Suprapubic skin (tissue), 4 donors: ENCODE measurements at regions not wholly inside any gene's neighbourhood (a gene's known extent, or its start where the extent isn't known, plus 50 kb on each side); places are given as distances from the start of the nearest gene placed in this dataset.

Experiments
- EP300 ChIP-seq: sonication (generic); formaldehyde crosslinking; IDR thresholded peaks from one replicate; pipeline ENCODE4 v1.6.1; 2017; ENCODE audit warnings: antibody characterized with exemption
- POLR2A ChIP-seq, 2 donors: fragments of 450-650 bp; IDR thresholded peaks; one replicate each; pipeline ENCODE4 v1.6.1; 2017; ENCODE audit warnings: antibody characterized with exemption in 2 of 2, mild to moderate bottlenecking in 2 of 2, moderate library complexity in 2 of 2
- POLR2AphosphoS5 ChIP-seq, 3 donors: sonication (generic); formaldehyde crosslinking; IDR thresholded peaks; one replicate each; pipeline ENCODE4 v1.6.1; 2017; ENCODE audit warnings: antibody characterized with exemption in 3 of 3
- TF ChIP-seq, protein P1 (sequence below), 2 donors: fragments of 200-600 bp in 1 of 2; fragments of 450-650 bp in 1 of 2; sonication (generic) in 1 of 2; IDR thresholded peaks; one replicate each; pipeline ENCODE4 v1.5.1; 2016 to 2019; ENCODE audit warnings: antibody characterized with exemption in 2 of 2, mild to moderate bottlenecking in 1 of 2, moderate library complexity in 1 of 2

DNA sequence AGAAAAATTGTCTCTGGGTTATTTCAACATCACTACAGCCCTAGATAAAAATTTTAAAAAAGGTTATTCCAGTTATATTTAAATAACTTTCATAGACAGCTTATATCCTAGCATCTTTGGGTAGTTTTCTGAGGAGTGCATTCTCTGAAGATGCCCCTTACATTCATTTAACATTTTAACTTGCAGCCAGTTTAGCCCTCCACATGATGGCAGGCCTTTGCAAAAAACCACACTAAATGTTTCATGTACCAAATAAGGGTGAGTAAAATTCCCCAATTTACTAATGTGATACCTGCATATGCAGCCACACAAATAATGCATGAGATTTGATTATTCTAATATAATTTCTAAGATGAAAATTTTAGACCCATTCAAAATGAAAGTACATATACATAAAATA is 108.4 kb upstream of the ZWINT start:
- no peak for TF ChIP-seq POLR2A (IDR thresholded peaks at IDR 0.05)
- TF ChIP-seq, protein P1, sequence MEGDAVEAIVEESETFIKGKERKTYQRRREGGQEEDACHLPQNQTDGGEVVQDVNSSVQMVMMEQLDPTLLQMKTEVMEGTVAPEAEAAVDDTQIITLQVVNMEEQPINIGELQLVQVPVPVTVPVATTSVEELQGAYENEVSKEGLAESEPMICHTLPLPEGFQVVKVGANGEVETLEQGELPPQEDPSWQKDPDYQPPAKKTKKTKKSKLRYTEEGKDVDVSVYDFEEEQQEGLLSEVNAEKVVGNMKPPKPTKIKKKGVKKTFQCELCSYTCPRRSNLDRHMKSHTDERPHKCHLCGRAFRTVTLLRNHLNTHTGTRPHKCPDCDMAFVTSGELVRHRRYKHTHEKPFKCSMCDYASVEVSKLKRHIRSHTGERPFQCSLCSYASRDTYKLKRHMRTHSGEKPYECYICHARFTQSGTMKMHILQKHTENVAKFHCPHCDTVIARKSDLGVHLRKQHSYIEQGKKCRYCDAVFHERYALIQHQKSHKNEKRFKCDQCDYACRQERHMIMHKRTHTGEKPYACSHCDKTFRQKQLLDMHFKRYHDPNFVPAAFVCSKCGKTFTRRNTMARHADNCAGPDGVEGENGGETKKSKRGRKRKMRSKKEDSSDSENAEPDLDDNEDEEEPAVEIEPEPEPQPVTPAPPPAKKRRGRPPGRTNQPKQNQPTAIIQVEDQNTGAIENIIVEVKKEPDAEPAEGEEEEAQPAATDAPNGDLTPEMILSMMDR (IDR thresholded peaks at IDR 0.05) = no peak
- no peak for TF ChIP-seq POLR2AphosphoS5 (IDR thresholded peaks at IDR 0.05)
- no peak for TF ChIP-seq EP300
